ENCODE measurements at regions not wholly inside any gene's neighbourhood (a gene's known extent, or its start where the extent isn't known, plus 50 kb on each side); places are given as distances from the start of the nearest gene placed in this dataset.
"Not testable (repeated sequence)": the region's sequence is repeated elsewhere in the genome, so short reads cannot be mapped to it uniquely, and the experiment has no call there.

DNA sequence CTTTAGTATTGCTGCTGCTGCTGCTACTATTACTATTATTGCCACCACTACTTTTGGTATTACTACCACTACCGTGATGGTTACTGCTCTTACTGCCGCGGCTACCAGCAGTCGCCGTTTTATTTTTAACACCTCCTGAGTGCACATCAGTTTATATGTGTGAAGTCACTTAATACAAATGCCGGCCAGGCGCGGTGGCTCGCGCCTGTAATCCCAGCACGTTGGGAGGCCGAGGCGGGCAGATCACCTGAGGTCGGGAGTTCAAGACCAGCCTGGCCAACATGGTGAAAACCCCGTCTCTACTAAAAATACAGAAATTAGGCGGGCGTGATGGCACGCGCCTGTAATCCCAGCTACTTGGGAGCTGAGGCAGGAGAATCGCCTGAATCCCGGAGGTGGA lies 486.7 kb downstream of the XYLT1 start:
- TF ChIP-seq, protein P1, sequence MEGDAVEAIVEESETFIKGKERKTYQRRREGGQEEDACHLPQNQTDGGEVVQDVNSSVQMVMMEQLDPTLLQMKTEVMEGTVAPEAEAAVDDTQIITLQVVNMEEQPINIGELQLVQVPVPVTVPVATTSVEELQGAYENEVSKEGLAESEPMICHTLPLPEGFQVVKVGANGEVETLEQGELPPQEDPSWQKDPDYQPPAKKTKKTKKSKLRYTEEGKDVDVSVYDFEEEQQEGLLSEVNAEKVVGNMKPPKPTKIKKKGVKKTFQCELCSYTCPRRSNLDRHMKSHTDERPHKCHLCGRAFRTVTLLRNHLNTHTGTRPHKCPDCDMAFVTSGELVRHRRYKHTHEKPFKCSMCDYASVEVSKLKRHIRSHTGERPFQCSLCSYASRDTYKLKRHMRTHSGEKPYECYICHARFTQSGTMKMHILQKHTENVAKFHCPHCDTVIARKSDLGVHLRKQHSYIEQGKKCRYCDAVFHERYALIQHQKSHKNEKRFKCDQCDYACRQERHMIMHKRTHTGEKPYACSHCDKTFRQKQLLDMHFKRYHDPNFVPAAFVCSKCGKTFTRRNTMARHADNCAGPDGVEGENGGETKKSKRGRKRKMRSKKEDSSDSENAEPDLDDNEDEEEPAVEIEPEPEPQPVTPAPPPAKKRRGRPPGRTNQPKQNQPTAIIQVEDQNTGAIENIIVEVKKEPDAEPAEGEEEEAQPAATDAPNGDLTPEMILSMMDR (IDR thresholded peaks at IDR 0.05), result not testable (repeated sequence)
- not testable (repeated sequence) for TF ChIP-seq POLR2A (IDR thresholded peaks at IDR 0.05)
